Right atrium auricular region (tissue), 2 donors: ENCODE measurements at regions not wholly inside any gene's neighbourhood (a gene's known extent, or its start where the extent isn't known, plus 50 kb on each side); places are given as distances from the start of the nearest gene placed in this dataset.

Experiments
- DNase-seq: peaks from one replicate; pipeline ENCODE4 v3.0.0-alpha.2; 2019; ENCODE audit warnings: low spot score
- H3K27ac ChIP-seq, 2 donors: fragments of 200-600 bp; sonication (generic); 1 replicate in 1 of 2; 2 replicates in 1 of 2; pipeline ENCODE4 v1.5.1; 2016 to 2019
- H3K27me3 ChIP-seq, 2 donors: fragments of 200-600 bp; sonication (generic); one replicate each; pipeline versions ENCODE4 v1.5.1 to v1.6.0; 2017 to 2019
- H3K36me3 ChIP-seq: fragments of 200-600 bp; sonication (generic); one replicate; pipeline ENCODE4 v1.5.1; 2016
- H3K4me1 ChIP-seq, 2 donors: fragments of 200-600 bp; sonication (generic); one replicate each; pipeline versions ENCODE4 v1.5.1 to v1.6.0; 2017 to 2019
- H3K4me3 ChIP-seq, 2 donors: fragments of 200-600 bp; sonication (generic); 1 replicate in 1 of 2; 2 replicates in 1 of 2; pipeline ENCODE4 v1.5.1; 2017 to 2019; ENCODE audit warnings: mild to moderate bottlenecking in 1 of 2, moderate library complexity in 1 of 2
- H3K9me3 ChIP-seq, 2 donors: fragments of 200-600 bp; sonication (generic); one replicate each; pipeline ENCODE4 v1.5.1; 2019
- CTCF ChIP-seq, 2 donors: fragments of 200-600 bp; sonication (generic); IDR thresholded peaks; one replicate each; pipeline ENCODE4 v1.5.1; 2019; ENCODE audit warnings: antibody characterized with exemption in 2 of 2

GRCh38 chr2:56715683-56716082 lies 531.9 kb downstream of the CCDC85A start:
- no peaks in the 10 kb centered on the region for H3K4me1 ChIP-seq
- no peak overlapping the region for H3K4me3 ChIP-seq
- DNase-seq = no peak
- TF ChIP-seq CTCF (IDR thresholded peaks at IDR 0.05) = no peak
- H3K9me3 ChIP-seq = no peaks in the 10 kb centered on the region
- no peak overlapping the region for H3K27ac ChIP-seq
- no peaks in the 10 kb centered on the region for H3K27me3 ChIP-seq
- no peaks in the 10 kb centered on the region for H3K36me3 ChIP-seq

DNA sequence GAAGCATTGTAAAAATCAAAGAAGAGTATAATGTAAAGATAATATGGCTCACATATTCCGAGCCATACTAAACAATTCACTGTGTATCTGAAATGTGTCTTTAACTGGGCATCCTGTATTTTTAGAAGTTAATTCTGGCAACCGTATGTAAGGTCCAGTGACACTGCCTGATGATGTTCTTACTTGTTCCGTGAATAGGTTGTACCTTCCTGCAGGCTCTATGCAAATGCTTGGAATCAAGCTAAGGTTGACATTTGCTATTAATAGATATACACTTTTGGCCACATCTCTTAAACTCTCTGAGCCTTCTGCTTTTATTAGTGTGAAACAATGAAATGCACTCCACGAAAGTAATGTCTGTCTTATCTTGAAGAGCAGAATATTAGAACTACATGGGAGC lies 534.6 kb downstream of the CCDC85A start:
- TF ChIP-seq CTCF (IDR thresholded peaks at IDR 0.05) = no peak
- no peaks in the 10 kb centered on the region for H3K9me3 ChIP-seq
- DNase-seq = no peak
- no peaks in the 10 kb centered on the region for H3K27me3 ChIP-seq
- no peaks in the 10 kb centered on the region for H3K36me3 ChIP-seq
- no peaks in the 10 kb centered on the region for H3K4me1 ChIP-seq
- no peak overlapping the region for H3K4me3 ChIP-seq
- no peak overlapping the region for H3K27ac ChIP-seq

- H3K27ac ChIP-seq = no peak overlapping the region
- peaks cover 0 to 26% of the 10 kb centered on the region in 2 donors for H3K9me3 ChIP-seq
- no peak for DNase-seq
- no peak overlapping the region for H3K4me3 ChIP-seq
- no peaks in the 10 kb centered on the region for H3K27me3 ChIP-seq
- no peaks in the 10 kb centered on the region for H3K36me3 ChIP-seq
- no peaks in the 10 kb centered on the region for H3K4me1 ChIP-seq
- no peak for TF ChIP-seq CTCF (IDR thresholded peaks at IDR 0.05)
Measured at GRCh38 chr2:56729212-56729611, 545.4 kb downstream of the CCDC85A start.

DNA sequence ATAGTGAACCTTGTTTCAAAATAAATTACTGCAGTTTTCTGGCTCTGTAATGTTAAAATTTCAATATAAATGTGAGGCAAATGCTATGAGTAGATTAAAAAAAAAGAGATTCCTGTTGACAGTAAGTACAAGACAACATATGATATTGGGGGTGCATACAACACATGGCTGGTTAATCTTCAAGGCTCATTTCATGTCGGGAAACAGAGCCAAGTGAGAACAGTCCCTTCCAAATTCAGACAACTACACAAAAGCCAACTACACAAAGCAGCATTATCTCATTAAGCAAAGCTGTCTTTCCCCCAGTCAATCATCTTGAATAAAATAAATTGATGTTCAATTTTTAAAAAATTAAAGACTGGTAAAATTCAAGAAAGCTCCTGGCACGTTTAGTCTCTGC lies 549.2 kb downstream of the CCDC85A start:
- Histone ChIP-seq H3K4me1 (no peaks in the 10 kb centered on the region), H3K27me3 (no peaks in the 10 kb centered on the region), H3K4me3 (no peak overlapping the region), H3K9me3 (peaks cover 0 to 12% of the 10 kb centered on the region in 2 donors), H3K27ac (no peak overlapping the region), H3K36me3 (no peaks in the 10 kb centered on the region)
- TF ChIP-seq CTCF (IDR thresholded peaks at IDR 0.05) = no peak
- DNase-seq = no peak

- H3K36me3 ChIP-seq = no peaks in the 10 kb centered on the region
- no peak overlapping the region for H3K4me3 ChIP-seq
- H3K27me3 ChIP-seq = no peaks in the 10 kb centered on the region
- peaks cover 0 to 10% of the 10 kb centered on the region in 2 donors for H3K9me3 ChIP-seq
- no peak for TF ChIP-seq CTCF (IDR thresholded peaks at IDR 0.05)
- no peak for DNase-seq
- H3K27ac ChIP-seq = no peak overlapping the region
- H3K4me1 ChIP-seq = no peaks in the 10 kb centered on the region
Measured at GRCh38 chr2:56739413-56739812, 555.6 kb downstream of the CCDC85A start.

GRCh38 chr2:56741601-56742102 lies 557.9 kb downstream of the CCDC85A start:
- DNase-seq = peak; percentile 60
- no peaks in the 10 kb centered on the region for H3K4me1 ChIP-seq
- no peaks in the 10 kb centered on the region for H3K27me3 ChIP-seq
- H3K4me3 ChIP-seq = no peak overlapping the region
- H3K36me3 ChIP-seq = no peaks in the 10 kb centered on the region
- no peak for TF ChIP-seq CTCF (IDR thresholded peaks at IDR 0.05)
- no peaks in the 10 kb centered on the region for H3K9me3 ChIP-seq
- H3K27ac ChIP-seq = no peak overlapping the region
